GM18502 (cell line): ENCODE measurements at regions not wholly inside any gene's neighbourhood (a gene's known extent, or its start where the extent isn't known, plus 50 kb on each side); places are given as distances from the start of the nearest gene placed in this dataset.
"Not testable (repeated sequence)": the region's sequence is repeated elsewhere in the genome, so short reads cannot be mapped to it uniquely, and the experiment has no call there.

Experiments
- ATAC-seq: cut with Tn5 transposase; IDR thresholded peaks from one replicate; pipeline ENCODE4 v1.9.1; 2021; ENCODE audit warnings: mild to moderate bottlenecking; ENCODE audit not compliant: unreplicated experiment, poor library complexity

GRCh38 chr6:23523771-23524170 is 602.2 kb upstream of the NRSN1 start:
- no peak for ATAC-seq

GRCh38 chr6:23524548-23524947 is 601.5 kb upstream of the NRSN1 start:
- ATAC-seq = no peak

GRCh38 chr6:23526526-23526925 is 599.5 kb upstream of the NRSN1 start:
- no peak for ATAC-seq

GRCh38 chr6:23529902-23530301 is 596.1 kb upstream of the NRSN1 start:
- no peak for ATAC-seq

- no peak for ATAC-seq
Measured at GRCh38 chr6:23531666-23532065, 594.3 kb upstream of the NRSN1 start.

GRCh38 chr6:23532227-23532626 is 593.8 kb upstream of the NRSN1 start:
- no peak for ATAC-seq

GRCh38 chr6:23533311-23533710 is 592.7 kb upstream of the NRSN1 start:
- ATAC-seq = no peak

GRCh38 chr6:23533944-23534343 is 592.1 kb upstream of the NRSN1 start:
- no peak for ATAC-seq

GRCh38 chr6:23534351-23534750 is 591.7 kb upstream of the NRSN1 start:
- no peak for ATAC-seq

GRCh38 chr6:23535101-23535500 is 590.9 kb upstream of the NRSN1 start:
- no peak for ATAC-seq

- ATAC-seq = no peak
Measured at GRCh38 chr6:23537828-23538227, 588.2 kb upstream of the NRSN1 start.

GRCh38 chr6:23547851-23548250 is 578.2 kb upstream of the NRSN1 start:
- ATAC-seq = no peak

GRCh38 chr6:23554953-23555352 is 571.1 kb upstream of the NRSN1 start:
- ATAC-seq = not testable (repeated sequence)

- ATAC-seq = no peak
Measured at GRCh38 chr6:23559587-23560343, 566.2 kb upstream of the NRSN1 start.

GRCh38 chr6:23561732-23562131 is 564.3 kb upstream of the NRSN1 start:
- ATAC-seq = no peak

- ATAC-seq = no peak
Measured at GRCh38 chr6:23562554-23562953, 563.5 kb upstream of the NRSN1 start.

GRCh38 chr6:23563323-23563722 is 562.7 kb upstream of the NRSN1 start:
- no peak for ATAC-seq

GRCh38 chr6:23566418-23566817 is 559.6 kb upstream of the NRSN1 start:
- ATAC-seq = no peak

- ATAC-seq = no peak
Measured at GRCh38 chr6:23568292-23568691, 557.7 kb upstream of the NRSN1 start.

GRCh38 chr6:23584134-23584763 is 541.8 kb upstream of the NRSN1 start:
- ATAC-seq = no peak

GRCh38 chr6:23587582-23587981 is 538.4 kb upstream of the NRSN1 start:
- ATAC-seq = no peak

- ATAC-seq = no peak
Measured at GRCh38 chr6:23589811-23590210, 536.2 kb upstream of the NRSN1 start.
